ENCODE measurements at regions not wholly inside any gene's neighbourhood (a gene's known extent, or its start where the extent isn't known, plus 50 kb on each side); places are given as distances from the start of the nearest gene placed in this dataset.

DNA sequence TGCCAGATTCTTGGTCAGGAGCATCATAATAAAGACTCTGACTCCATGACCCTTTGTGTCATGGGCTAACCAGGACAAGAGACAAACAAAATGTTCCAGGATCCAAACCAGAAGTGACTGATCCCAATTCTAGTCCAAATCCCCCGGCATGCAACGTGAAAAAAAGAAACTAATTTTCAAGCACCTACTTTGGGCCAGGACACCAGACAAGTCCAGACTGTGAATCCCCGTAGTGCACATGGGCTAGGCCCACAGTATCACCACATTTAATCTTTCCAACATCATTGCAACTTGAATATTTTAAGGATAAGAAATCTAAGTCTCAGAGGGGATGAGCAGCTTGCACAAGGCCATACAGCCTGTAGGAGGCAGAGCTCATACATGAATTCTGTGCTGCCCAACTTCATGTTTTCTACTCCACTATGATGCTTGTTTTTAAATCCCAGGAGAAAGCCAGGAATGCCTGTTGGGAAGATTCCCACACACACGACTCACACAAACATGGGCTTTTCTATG, 365.7 kb downstream of the NPIPA8 start:
- TF ChIP-seq, protein P1, sequence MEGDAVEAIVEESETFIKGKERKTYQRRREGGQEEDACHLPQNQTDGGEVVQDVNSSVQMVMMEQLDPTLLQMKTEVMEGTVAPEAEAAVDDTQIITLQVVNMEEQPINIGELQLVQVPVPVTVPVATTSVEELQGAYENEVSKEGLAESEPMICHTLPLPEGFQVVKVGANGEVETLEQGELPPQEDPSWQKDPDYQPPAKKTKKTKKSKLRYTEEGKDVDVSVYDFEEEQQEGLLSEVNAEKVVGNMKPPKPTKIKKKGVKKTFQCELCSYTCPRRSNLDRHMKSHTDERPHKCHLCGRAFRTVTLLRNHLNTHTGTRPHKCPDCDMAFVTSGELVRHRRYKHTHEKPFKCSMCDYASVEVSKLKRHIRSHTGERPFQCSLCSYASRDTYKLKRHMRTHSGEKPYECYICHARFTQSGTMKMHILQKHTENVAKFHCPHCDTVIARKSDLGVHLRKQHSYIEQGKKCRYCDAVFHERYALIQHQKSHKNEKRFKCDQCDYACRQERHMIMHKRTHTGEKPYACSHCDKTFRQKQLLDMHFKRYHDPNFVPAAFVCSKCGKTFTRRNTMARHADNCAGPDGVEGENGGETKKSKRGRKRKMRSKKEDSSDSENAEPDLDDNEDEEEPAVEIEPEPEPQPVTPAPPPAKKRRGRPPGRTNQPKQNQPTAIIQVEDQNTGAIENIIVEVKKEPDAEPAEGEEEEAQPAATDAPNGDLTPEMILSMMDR (IDR thresholded peaks at IDR 0.05): no peak
- TF ChIP-seq POLR2A (IDR thresholded peaks at IDR 0.05): no peak
- peak in 1 of 3 donors; percentile 29 for TF ChIP-seq POLR2AphosphoS5 (IDR thresholded peaks at IDR 0.05)

Data from breast epithelium (tissue), 3 donors.